ENCODE measurements at regions not wholly inside any gene's neighbourhood (a gene's known extent, or its start where the extent isn't known, plus 50 kb on each side); places are given as distances from the start of the nearest gene placed in this dataset.
A peak's percentile ranks its signal among the peaks of the same experiment; 100 is the strongest.

- DNase-seq (ENCODE audit: low spot score) = no peak
These were observed 359.2 kb downstream of the BUD13 start for GRCh38 chr11:116413301-116414242.

- peak; percentile 7 for DNase-seq (ENCODE audit: low spot score)
These were observed 360.5 kb downstream of the BUD13 start for GRCh38 chr11:116412118-116412889.

GRCh38 chr11:116409238-116409637, 363.5 kb downstream of the BUD13 start:
- DNase-seq (ENCODE audit: low spot score) = no peak

- no peak for DNase-seq (ENCODE audit: low spot score)
These were observed 366.7 kb downstream of the BUD13 start for GRCh38 chr11:116406042-116406441.

- no peak for DNase-seq (ENCODE audit: low spot score)
These were observed 368.4 kb downstream of the BUD13 start for GRCh38 chr11:116404462-116404798.

GRCh38 chr11:116403794-116404461, 368.9 kb downstream of the BUD13 start:
- DNase-seq (ENCODE audit: low spot score) = no peak

GRCh38 chr11:116400081-116400480, 372.7 kb downstream of the BUD13 start:
- DNase-seq (ENCODE audit: low spot score) = no peak

- no peak for DNase-seq (ENCODE audit: low spot score)
These were observed 375.1 kb downstream of the BUD13 start for GRCh38 chr11:116397602-116398084.

GRCh38 chr11:116396331-116396730, 376.5 kb downstream of the BUD13 start:
- DNase-seq (ENCODE audit: low spot score) = no peak

GRCh38 chr11:116394022-116394421, 378.8 kb downstream of the BUD13 start:
- DNase-seq (ENCODE audit: low spot score) = no peak

GRCh38 chr11:116390963-116391362, 381.8 kb downstream of the BUD13 start:
- DNase-seq (ENCODE audit: low spot score) = no peak

GRCh38 chr11:116388146-116388545, 384.6 kb downstream of the BUD13 start:
- no peak for DNase-seq (ENCODE audit: low spot score)

GRCh38 chr11:116387641-116388040, 385.1 kb downstream of the BUD13 start:
- DNase-seq (ENCODE audit: low spot score) = no peak

GRCh38 chr11:116386118-116386699, 386.6 kb downstream of the BUD13 start:
- DNase-seq (ENCODE audit: low spot score) = no peak

- DNase-seq (ENCODE audit: low spot score) = no peak
These were observed 387.9 kb downstream of the BUD13 start for GRCh38 chr11:116384876-116385275.

- no peak for DNase-seq (ENCODE audit: low spot score)
These were observed 388.4 kb downstream of the BUD13 start for GRCh38 chr11:116384407-116384806.

GRCh38 chr11:116379185-116379828, 393.5 kb downstream of the BUD13 start:
- no peak for DNase-seq (ENCODE audit: low spot score)

GRCh38 chr11:116376547-116376946, 396.2 kb downstream of the BUD13 start:
- DNase-seq (ENCODE audit: low spot score) = no peak

- DNase-seq (ENCODE audit: low spot score) = no peak
These were observed 396.7 kb downstream of the BUD13 start for GRCh38 chr11:116376054-116376453.

- no peak for DNase-seq (ENCODE audit: low spot score)
These were observed 397.6 kb downstream of the BUD13 start for GRCh38 chr11:116375221-116375620.

GRCh38 chr11:116374085-116374484, 398.7 kb downstream of the BUD13 start:
- no peak for DNase-seq (ENCODE audit: low spot score)

Data from H4 (cell line).